ENCODE measurements at regions not wholly inside any gene's neighbourhood (a gene's known extent, or its start where the extent isn't known, plus 50 kb on each side); places are given as distances from the start of the nearest gene placed in this dataset.

- TF ChIP-seq EZH2 (IDR thresholded peaks at IDR 0.05; ENCODE audit: low read length, missing control alignments) (no peak), CTCF (conservative IDR thresholded peaks at IDR 0.05 in 1 of 2, IDR thresholded peaks at IDR 0.05 in 1 of 2; ENCODE audit: low read depth in 1 of 2, low read length in 2 of 2) (no peak)
Measured at GRCh38 chr18:11246495-11247300, 97.3 kb upstream of the PIEZO2 start.
